ENCODE measurements at regions not wholly inside any gene's neighbourhood (a gene's known extent, or its start where the extent isn't known, plus 50 kb on each side); places are given as distances from the start of the nearest gene placed in this dataset.

DNA sequence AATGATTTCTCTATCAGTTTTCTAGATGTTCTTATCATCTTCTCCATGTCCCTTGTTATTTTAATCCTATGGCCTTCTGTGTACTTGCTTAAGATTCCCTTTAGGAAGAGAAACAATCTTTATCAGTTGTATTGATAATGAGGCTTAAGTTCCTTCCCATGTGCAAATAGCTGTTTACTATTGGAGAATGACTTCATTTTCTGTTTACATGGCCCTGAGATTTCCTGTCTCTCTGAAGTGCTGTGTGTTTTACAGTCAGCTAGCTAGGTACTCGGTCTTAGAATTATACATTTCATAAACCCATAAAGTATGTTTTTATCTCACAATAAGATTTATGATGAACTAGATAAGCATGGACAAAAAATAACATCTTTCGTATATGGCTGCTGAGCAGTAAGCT is 67.5 kb upstream of the CCDC179 start:
- Histone ChIP-seq H3K9me1 (ENCODE audit: control insufficient read depth, extremely low read depth, insufficient read depth, low read length) (no peaks in the 10 kb centered on the region), H3K36me3 (ENCODE audit: control insufficient read depth in 2 of 2, extremely low read depth in 1 of 2, insufficient read depth in 2 of 2, low read length in 2 of 2) (no peaks in the 10 kb centered on the region), H3K27ac (ENCODE audit: control insufficient read depth, insufficient read depth, low read length) (no peak overlapping the region), H3K4me2 (ENCODE audit: control insufficient read depth, extremely low read depth, insufficient read depth, low read depth, low read length) (no peak overlapping the region), H2AFZ (ENCODE audit: control insufficient read depth, low read length) (no peak overlapping the region), H3K9me3 (ENCODE audit: control insufficient read depth, low read depth, low read length) (no peaks in the 10 kb centered on the region), H3K4me1 (ENCODE audit: control insufficient read depth, extremely low read depth, insufficient read depth, low read length) (no peaks in the 10 kb centered on the region), H3K9ac (ENCODE audit: control insufficient read depth, extremely low read depth, insufficient read depth, low read length) (no peak overlapping the region), H3K27me3 (ENCODE audit: control insufficient read depth, extremely low read depth, insufficient read depth, low read length) (no peaks in the 10 kb centered on the region), H4K20me1 (ENCODE audit: control insufficient read depth, extremely low read depth, insufficient read depth, low read length) (no peaks in the 10 kb centered on the region), H3K4me3 (ENCODE audit: control insufficient read depth in 2 of 3, extremely low read depth in 1 of 3, insufficient read depth in 2 of 3, low read depth in 1 of 3, low read length in 3 of 3) (no peak overlapping the region), H3K79me2 (ENCODE audit: control insufficient read depth, insufficient read depth, low read length) (no peaks in the 10 kb centered on the region)
- FAIRE-seq: no peak
- TF ChIP-seq, protein P1, sequence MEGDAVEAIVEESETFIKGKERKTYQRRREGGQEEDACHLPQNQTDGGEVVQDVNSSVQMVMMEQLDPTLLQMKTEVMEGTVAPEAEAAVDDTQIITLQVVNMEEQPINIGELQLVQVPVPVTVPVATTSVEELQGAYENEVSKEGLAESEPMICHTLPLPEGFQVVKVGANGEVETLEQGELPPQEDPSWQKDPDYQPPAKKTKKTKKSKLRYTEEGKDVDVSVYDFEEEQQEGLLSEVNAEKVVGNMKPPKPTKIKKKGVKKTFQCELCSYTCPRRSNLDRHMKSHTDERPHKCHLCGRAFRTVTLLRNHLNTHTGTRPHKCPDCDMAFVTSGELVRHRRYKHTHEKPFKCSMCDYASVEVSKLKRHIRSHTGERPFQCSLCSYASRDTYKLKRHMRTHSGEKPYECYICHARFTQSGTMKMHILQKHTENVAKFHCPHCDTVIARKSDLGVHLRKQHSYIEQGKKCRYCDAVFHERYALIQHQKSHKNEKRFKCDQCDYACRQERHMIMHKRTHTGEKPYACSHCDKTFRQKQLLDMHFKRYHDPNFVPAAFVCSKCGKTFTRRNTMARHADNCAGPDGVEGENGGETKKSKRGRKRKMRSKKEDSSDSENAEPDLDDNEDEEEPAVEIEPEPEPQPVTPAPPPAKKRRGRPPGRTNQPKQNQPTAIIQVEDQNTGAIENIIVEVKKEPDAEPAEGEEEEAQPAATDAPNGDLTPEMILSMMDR (optimal IDR thresholded peaks at IDR 0.05 in 1 of 3, IDR thresholded peaks at IDR 0.05 in 1 of 3, conservative IDR thresholded peaks at IDR 0.05 in 1 of 3; ENCODE audit: extremely low read depth in 1 of 3, insufficient read depth in 2 of 3, low read length in 3 of 3): no peak
- TF ChIP-seq EZH2 (IDR thresholded peaks at IDR 0.05; ENCODE audit: low read length): no peak
- DNase-seq (ENCODE audit: low read depth, low spot score): no peak
- dilution Hi-C loops (cut with MboI; ENCODE audit: extremely low pct_ligation_motif_present, low sequenced_read_pairs): no loop called here

DNA sequence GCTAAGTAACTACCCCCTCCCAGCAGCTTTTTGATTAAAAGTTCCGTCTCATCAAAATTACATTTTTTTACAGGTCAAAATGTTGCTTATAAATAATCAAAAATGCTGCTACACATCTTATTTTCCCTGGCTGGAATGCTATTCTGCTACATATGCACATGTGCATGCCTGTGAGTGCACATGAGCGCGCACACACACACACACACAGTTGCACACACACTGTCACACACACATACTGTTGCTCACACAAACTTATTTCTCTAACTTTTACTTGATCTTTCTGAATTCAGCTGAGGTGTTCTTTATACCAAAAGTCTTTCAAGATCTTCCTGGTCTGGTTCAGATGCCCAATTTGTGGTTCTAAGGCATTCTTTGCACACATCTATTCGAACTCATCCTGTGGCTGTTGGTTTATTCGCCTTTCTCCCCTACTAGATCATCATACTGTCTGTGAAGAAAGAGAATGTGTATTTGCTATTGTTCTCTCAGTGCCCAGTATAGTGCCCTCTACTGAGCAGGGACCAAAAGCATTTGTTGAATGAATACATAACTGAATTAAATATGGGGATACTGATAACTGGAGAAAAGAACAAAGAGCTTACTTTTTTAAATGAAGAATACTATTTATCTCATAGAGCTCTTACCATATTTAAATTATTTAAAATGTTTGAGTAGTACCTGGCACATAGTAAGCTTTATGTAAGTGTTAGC is 68.1 kb upstream of the CCDC179 start:
- FAIRE-seq: no peak
- no peaks in the 10 kb centered on the region for H3K36me3 ChIP-seq (ENCODE audit: control insufficient read depth in 2 of 2, extremely low read depth in 1 of 2, insufficient read depth in 2 of 2, low read length in 2 of 2)
- no peaks in the 10 kb centered on the region for H4K20me1 ChIP-seq (ENCODE audit: control insufficient read depth, extremely low read depth, insufficient read depth, low read length)
- H3K9ac ChIP-seq (ENCODE audit: control insufficient read depth, extremely low read depth, insufficient read depth, low read length): no peak overlapping the region
- no peaks in the 10 kb centered on the region for H3K27me3 ChIP-seq (ENCODE audit: control insufficient read depth, extremely low read depth, insufficient read depth, low read length)
- H3K27ac ChIP-seq (ENCODE audit: control insufficient read depth, insufficient read depth, low read length): no peak overlapping the region
- no peak overlapping the region for H2AFZ ChIP-seq (ENCODE audit: control insufficient read depth, low read length)
- H3K4me1 ChIP-seq (ENCODE audit: control insufficient read depth, extremely low read depth, insufficient read depth, low read length): no peaks in the 10 kb centered on the region
- H3K79me2 ChIP-seq (ENCODE audit: control insufficient read depth, insufficient read depth, low read length): no peaks in the 10 kb centered on the region
- no peak for TF ChIP-seq EZH2 (IDR thresholded peaks at IDR 0.05; ENCODE audit: low read length)
- TF ChIP-seq, protein P1 (optimal IDR thresholded peaks at IDR 0.05 in 1 of 3, IDR thresholded peaks at IDR 0.05 in 1 of 3, conservative IDR thresholded peaks at IDR 0.05 in 1 of 3; ENCODE audit: extremely low read depth in 1 of 3, insufficient read depth in 2 of 3, low read length in 3 of 3): no peak
- dilution Hi-C loops (cut with MboI; ENCODE audit: extremely low pct_ligation_motif_present, low sequenced_read_pairs): no loop called here
- no peak overlapping the region for H3K4me2 ChIP-seq (ENCODE audit: control insufficient read depth, extremely low read depth, insufficient read depth, low read depth, low read length)
- no peak for DNase-seq (ENCODE audit: low read depth, low spot score)
- no peak overlapping the region for H3K4me3 ChIP-seq (ENCODE audit: control insufficient read depth in 2 of 3, extremely low read depth in 1 of 3, insufficient read depth in 2 of 3, low read depth in 1 of 3, low read length in 3 of 3)
- no peaks in the 10 kb centered on the region for H3K9me3 ChIP-seq (ENCODE audit: control insufficient read depth, low read depth, low read length)
- H3K9me1 ChIP-seq (ENCODE audit: control insufficient read depth, extremely low read depth, insufficient read depth, low read length): no peaks in the 10 kb centered on the region
